ENCODE measurements at regions not wholly inside any gene's neighbourhood (a gene's known extent, or its start where the extent isn't known, plus 50 kb on each side); places are given as distances from the start of the nearest gene placed in this dataset.
A peak's percentile ranks its signal among the peaks of the same experiment; 100 is the strongest.

DNA sequence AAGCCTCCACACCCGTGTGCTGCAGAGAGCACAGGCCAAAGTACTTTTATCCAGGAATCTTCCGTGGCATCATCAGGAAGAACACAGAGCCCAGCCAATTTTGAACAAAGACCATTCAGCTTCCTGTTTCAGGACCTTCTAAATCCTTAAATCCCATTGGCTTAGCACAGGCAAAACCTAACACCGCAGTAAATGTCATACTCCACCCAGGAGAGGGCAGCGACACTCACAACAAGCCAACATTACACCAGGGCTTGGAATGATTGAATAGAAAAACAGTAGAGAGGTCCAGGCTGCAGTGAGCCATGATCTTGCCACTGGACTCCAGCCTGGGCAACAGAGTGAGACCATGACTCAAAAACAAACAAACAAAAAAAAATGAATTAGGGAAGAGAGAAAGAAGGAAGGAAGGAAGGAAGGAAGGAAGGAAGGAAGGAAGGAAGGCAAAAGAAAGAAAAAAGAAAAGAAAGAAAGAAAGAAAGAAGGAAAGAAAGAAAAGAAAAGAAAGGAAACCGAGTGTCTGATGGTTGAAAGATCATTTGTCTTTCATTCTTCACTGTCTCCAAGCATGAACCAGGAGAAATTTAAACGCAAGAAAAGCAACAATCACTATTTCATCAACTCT, 144.6 kb upstream of the SATB2 start:
- TF ChIP-seq, protein P1, sequence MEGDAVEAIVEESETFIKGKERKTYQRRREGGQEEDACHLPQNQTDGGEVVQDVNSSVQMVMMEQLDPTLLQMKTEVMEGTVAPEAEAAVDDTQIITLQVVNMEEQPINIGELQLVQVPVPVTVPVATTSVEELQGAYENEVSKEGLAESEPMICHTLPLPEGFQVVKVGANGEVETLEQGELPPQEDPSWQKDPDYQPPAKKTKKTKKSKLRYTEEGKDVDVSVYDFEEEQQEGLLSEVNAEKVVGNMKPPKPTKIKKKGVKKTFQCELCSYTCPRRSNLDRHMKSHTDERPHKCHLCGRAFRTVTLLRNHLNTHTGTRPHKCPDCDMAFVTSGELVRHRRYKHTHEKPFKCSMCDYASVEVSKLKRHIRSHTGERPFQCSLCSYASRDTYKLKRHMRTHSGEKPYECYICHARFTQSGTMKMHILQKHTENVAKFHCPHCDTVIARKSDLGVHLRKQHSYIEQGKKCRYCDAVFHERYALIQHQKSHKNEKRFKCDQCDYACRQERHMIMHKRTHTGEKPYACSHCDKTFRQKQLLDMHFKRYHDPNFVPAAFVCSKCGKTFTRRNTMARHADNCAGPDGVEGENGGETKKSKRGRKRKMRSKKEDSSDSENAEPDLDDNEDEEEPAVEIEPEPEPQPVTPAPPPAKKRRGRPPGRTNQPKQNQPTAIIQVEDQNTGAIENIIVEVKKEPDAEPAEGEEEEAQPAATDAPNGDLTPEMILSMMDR (IDR thresholded peaks at IDR 0.05), result peak; percentile 25; the same call in 1 of the 2 replicates
- TF ChIP-seq, protein P2, sequence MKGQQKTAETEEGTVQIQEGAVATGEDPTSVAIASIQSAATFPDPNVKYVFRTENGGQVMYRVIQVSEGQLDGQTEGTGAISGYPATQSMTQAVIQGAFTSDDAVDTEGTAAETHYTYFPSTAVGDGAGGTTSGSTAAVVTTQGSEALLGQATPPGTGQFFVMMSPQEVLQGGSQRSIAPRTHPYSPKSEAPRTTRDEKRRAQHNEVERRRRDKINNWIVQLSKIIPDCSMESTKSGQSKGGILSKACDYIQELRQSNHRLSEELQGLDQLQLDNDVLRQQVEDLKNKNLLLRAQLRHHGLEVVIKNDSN (IDR thresholded peaks at IDR 0.05; ENCODE audit: borderline replicate concordance, low read depth), result no peak
- no peak for TF ChIP-seq FOSL2 (IDR thresholded peaks at IDR 0.05; ENCODE audit: borderline replicate concordance, low read depth)
- TF ChIP-seq TCF12 (IDR thresholded peaks at IDR 0.05), result no peak
- TF ChIP-seq POLR2AphosphoS5 (IDR thresholded peaks at IDR 0.05; ENCODE audit: low read depth, low read length), result no peak
- TF ChIP-seq, protein P3, sequence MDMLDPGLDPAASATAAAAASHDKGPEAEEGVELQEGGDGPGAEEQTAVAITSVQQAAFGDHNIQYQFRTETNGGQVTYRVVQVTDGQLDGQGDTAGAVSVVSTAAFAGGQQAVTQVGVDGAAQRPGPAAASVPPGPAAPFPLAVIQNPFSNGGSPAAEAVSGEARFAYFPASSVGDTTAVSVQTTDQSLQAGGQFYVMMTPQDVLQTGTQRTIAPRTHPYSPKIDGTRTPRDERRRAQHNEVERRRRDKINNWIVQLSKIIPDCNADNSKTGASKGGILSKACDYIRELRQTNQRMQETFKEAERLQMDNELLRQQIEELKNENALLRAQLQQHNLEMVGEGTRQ (IDR thresholded peaks at IDR 0.05; ENCODE audit: borderline replicate concordance, low read depth, low read length), result no peak
- no peak for TF ChIP-seq RAD21 (IDR thresholded peaks at IDR 0.05; ENCODE audit: low read length)
- TF ChIP-seq ELF1 (IDR thresholded peaks at IDR 0.05), result no peak
- TF ChIP-seq RFX5 (IDR thresholded peaks at IDR 0.05; ENCODE audit: low read length), result no peak
- TF ChIP-seq, protein P4, sequence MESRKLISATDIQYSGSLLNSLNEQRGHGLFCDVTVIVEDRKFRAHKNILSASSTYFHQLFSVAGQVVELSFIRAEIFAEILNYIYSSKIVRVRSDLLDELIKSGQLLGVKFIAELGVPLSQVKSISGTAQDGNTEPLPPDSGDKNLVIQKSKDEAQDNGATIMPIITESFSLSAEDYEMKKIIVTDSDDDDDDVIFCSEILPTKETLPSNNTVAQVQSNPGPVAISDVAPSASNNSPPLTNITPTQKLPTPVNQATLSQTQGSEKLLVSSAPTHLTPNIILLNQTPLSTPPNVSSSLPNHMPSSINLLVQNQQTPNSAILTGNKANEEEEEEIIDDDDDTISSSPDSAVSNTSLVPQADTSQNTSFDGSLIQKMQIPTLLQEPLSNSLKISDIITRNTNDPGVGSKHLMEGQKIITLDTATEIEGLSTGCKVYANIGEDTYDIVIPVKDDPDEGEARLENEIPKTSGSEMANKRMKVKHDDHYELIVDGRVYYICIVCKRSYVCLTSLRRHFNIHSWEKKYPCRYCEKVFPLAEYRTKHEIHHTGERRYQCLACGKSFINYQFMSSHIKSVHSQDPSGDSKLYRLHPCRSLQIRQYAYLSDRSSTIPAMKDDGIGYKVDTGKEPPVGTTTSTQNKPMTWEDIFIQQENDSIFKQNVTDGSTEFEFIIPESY (IDR thresholded peaks at IDR 0.05; ENCODE audit: borderline replicate concordance, low read depth), result no peak
- no peak for TF ChIP-seq EP300 (IDR thresholded peaks at IDR 0.05; ENCODE audit: borderline replicate concordance in 1 of 2, low read depth in 1 of 2, low read length in 1 of 2)

Data from SK-N-SH (cell line).